H9 (cell line): ENCODE measurements at regions not wholly inside any gene's neighbourhood (a gene's known extent, or its start where the extent isn't known, plus 50 kb on each side); places are given as distances from the start of the nearest gene placed in this dataset.

ENCODE experiments used
- DNase-seq: peaks from one replicate; pipeline ENCODE4 v3.0.0-alpha.2; 2017
- H2AFZ ChIP-seq: one replicate; pipeline ENCODE4 v1.6.1; 2013; ENCODE audit warnings: mild to moderate bottlenecking, low read length, control low read depth, moderate library complexity
- H2AK5ac ChIP-seq: 2 replicates; pipeline ENCODE4 v1.6.1; 2013; ENCODE audit warnings: low read length, control low read depth, mixed read lengths; ENCODE audit not compliant: insufficient read length
- H2BK120ac ChIP-seq: one replicate; pipeline ENCODE4 v1.6.1; 2013; ENCODE audit warnings: low read depth, mild to moderate bottlenecking, low read length, control low read depth, inconsistent platforms; ENCODE audit not compliant: poor library complexity, severe bottlenecking
- H2BK12ac ChIP-seq: 2 replicates; pipeline ENCODE4 v1.6.1; 2013; ENCODE audit warnings: low read length, control low read depth, mixed read lengths, low read depth; ENCODE audit not compliant: insufficient read length
- H2BK15ac ChIP-seq: 2 replicates; pipeline ENCODE4 v1.6.1; 2013; ENCODE audit warnings: low read depth, low read length, control low read depth
- H2BK20ac ChIP-seq: one replicate; pipeline ENCODE4 v1.6.1; 2013; ENCODE audit warnings: low read depth, mild to moderate bottlenecking, low read length, control low read depth, inconsistent platforms; ENCODE audit not compliant: poor library complexity, severe bottlenecking
- H2BK5ac ChIP-seq: 2 replicates; pipeline ENCODE4 v1.6.1; 2013; ENCODE audit warnings: low read length, control low read depth, mixed read lengths; ENCODE audit not compliant: insufficient read length
- H3K14ac ChIP-seq: 2 replicates; pipeline ENCODE4 v1.6.1; 2013; ENCODE audit warnings: low read length, control low read depth; ENCODE audit not compliant: insufficient read depth
- H3K18ac ChIP-seq: 2 replicates; pipeline ENCODE4 v1.6.1; 2013; ENCODE audit warnings: low read depth, mild to moderate bottlenecking, mixed read lengths, low read length, control low read depth; ENCODE audit not compliant: insufficient read length
- H3K23ac ChIP-seq: 2 replicates; pipeline ENCODE4 v1.6.1; 2013; ENCODE audit warnings: low read length, control low read depth, mixed read lengths, low read depth; ENCODE audit not compliant: insufficient read length
- H3K23me2 ChIP-seq: 2 replicates; pipeline ENCODE4 v1.6.1; 2013; ENCODE audit warnings: low read depth, mild to moderate bottlenecking, mixed read lengths, low read length, control low read depth; ENCODE audit not compliant: insufficient read length, poor library complexity, severe bottlenecking
- H3K27ac ChIP-seq: 2 replicates; pipeline ENCODE4 v1.5.1; 2013; ENCODE audit warnings: low read length, control low read depth, mixed read lengths, low read depth; ENCODE audit not compliant: insufficient read length
- H3K27me3 ChIP-seq: 2 replicates; pipeline ENCODE4 v1.6.1; 2013; ENCODE audit warnings: low read length, control low read depth, inconsistent platforms; ENCODE audit not compliant: insufficient read depth
- H3K4ac ChIP-seq: 2 replicates; pipeline ENCODE4 v1.6.1; 2013; ENCODE audit warnings: low read depth, mild to moderate bottlenecking, control low read depth, inconsistent platforms, low read length, moderate library complexity
- H3K4me1 ChIP-seq: 2 replicates; pipeline ENCODE4 v1.6.1; 2013; ENCODE audit warnings: low read length, control low read depth, inconsistent platforms; ENCODE audit not compliant: insufficient read depth
- H3K4me2 ChIP-seq: 2 replicates; pipeline ENCODE4 v1.6.1; 2013; ENCODE audit warnings: low read length, control low read depth, mixed read lengths; ENCODE audit not compliant: insufficient read length, insufficient read depth
- H3K56ac ChIP-seq: 2 replicates; pipeline ENCODE4 v1.6.1; 2013; ENCODE audit warnings: low read depth, mild to moderate bottlenecking, mixed read lengths, low read length, control low read depth; ENCODE audit not compliant: insufficient read length
- H3K79me1 ChIP-seq: 2 replicates; pipeline ENCODE4 v1.6.1; 2013; ENCODE audit warnings: low read depth, mild to moderate bottlenecking, moderate library complexity, low read length, control low read depth, inconsistent platforms; ENCODE audit not compliant: insufficient read depth, poor library complexity, severe bottlenecking
- H3K79me2 ChIP-seq: 2 replicates; pipeline ENCODE4 v1.6.1; 2013; ENCODE audit warnings: low read length, control low read depth, inconsistent platforms; ENCODE audit not compliant: insufficient read depth
- H3K9ac ChIP-seq: 2 replicates; pipeline ENCODE4 v1.6.1; 2013; ENCODE audit warnings: low read length, control low read depth, mixed read lengths; ENCODE audit not compliant: insufficient read length; ENCODE audit errors: extremely low read depth
- H3K9me3 ChIP-seq: one replicate; pipeline ENCODE4 v1.6.1; 2013; ENCODE audit warnings: low read depth, low read length, inconsistent platforms; ENCODE audit not compliant: control insufficient read depth
- H3T11ph ChIP-seq: one replicate; pipeline ENCODE4 v1.6.1; 2013; ENCODE audit warnings: mild to moderate bottlenecking, low read length, control low read depth, inconsistent platforms
- H4K20me1 ChIP-seq: one replicate; pipeline ENCODE4 v1.6.1; 2013; ENCODE audit not compliant: control insufficient read depth, insufficient read length, insufficient read depth
- H4K5ac ChIP-seq: 2 replicates; pipeline ENCODE4 v1.6.1; 2013; ENCODE audit warnings: low read depth, mild to moderate bottlenecking, mixed read lengths, low read length, control low read depth; ENCODE audit not compliant: insufficient read length
- H4K8ac ChIP-seq: replicated peaks from 2 replicates; pipeline ENCODE4 v1.6.1; 2013; ENCODE audit warnings: low read length, control low read depth, mixed read lengths, low read depth; ENCODE audit not compliant: insufficient read length
- H4K91ac ChIP-seq: 2 replicates; pipeline ENCODE4 v1.6.1; 2013; ENCODE audit warnings: low read depth, mild to moderate bottlenecking, moderate library complexity, mixed read lengths, low read length, control low read depth; ENCODE audit not compliant: insufficient read length
- H3K27ac Mint-ChIP-seq, 3 experiments: 2 replicates in 2 of 3; 3 replicates in 1 of 3; pipeline ENCODE4 v1.8.0; 2020 to 2021; ENCODE audit warnings: mixed read lengths in 3 of 3, mild to moderate bottlenecking in 1 of 3, moderate library complexity in 1 of 3
- H3K27me3 Mint-ChIP-seq: 2 replicates; pipeline ENCODE4 v1.8.0; 2021; ENCODE audit warnings: low read depth, mild to moderate bottlenecking, moderate library complexity, mixed read lengths
- H3K36me3 Mint-ChIP-seq, 3 experiments: 2 replicates in 2 of 3; 3 replicates in 1 of 3; pipeline ENCODE4 v1.8.0; 2020 to 2021; ENCODE audit warnings: low read depth in 3 of 3, mixed read lengths in 3 of 3; ENCODE audit not compliant: insufficient read depth in 1 of 3
- H3K4me1 Mint-ChIP-seq, 2 experiments: 2 replicates each; pipeline ENCODE4 v1.8.0; 2020; ENCODE audit warnings: mixed read lengths in 2 of 2
- H3K4me3 Mint-ChIP-seq, 2 experiments: 2 replicates in 1 of 2; 3 replicates in 1 of 2; pipeline ENCODE4 v1.8.0; 2020 to 2021; ENCODE audit warnings: mild to moderate bottlenecking in 2 of 2, mixed read lengths in 2 of 2, moderate library complexity in 1 of 2
- H3K9me3 Mint-ChIP-seq, 2 experiments: 2 replicates in 1 of 2; 3 replicates in 1 of 2; pipeline ENCODE4 v1.8.0; 2020; ENCODE audit warnings: mild to moderate bottlenecking in 2 of 2, mixed read lengths in 2 of 2, moderate library complexity in 1 of 2
- CTCF ChIP-seq: fragments of 200-600 bp; sonication (generic); conservative IDR thresholded peaks from 3 replicates; pipeline ENCODE4 v1.8.0; 2021; ENCODE audit warnings: antibody characterized with exemption, mild to moderate bottlenecking

- H3K14ac ChIP-seq = no peak overlapping the region
- no peaks in the 10 kb centered on the region for H3K4me1 ChIP-seq
- H3K23me2 ChIP-seq = no peaks in the 10 kb centered on the region
- peaks cover 0 to 4% of the 10 kb centered on the region in 2 experiments; a peak in 2 of 4 replicates for H3K4me1 Mint-ChIP-seq
- H3K27me3 Mint-ChIP-seq = no peaks in the 10 kb centered on the region; the same call in none of the 2 replicates
- H3K27me3 ChIP-seq = no peaks in the 10 kb centered on the region
- no peak overlapping the region for H4K8ac ChIP-seq
- no peak for DNase-seq
- peaks cover 0 to 6% of the 10 kb centered on the region in 2 experiments; a peak in 1 of 5 replicates for H3K9me3 Mint-ChIP-seq
- TF ChIP-seq CTCF = no peak
- H3K9me3 ChIP-seq = no peaks in the 10 kb centered on the region
- H3K23ac ChIP-seq = no peak overlapping the region
- no peak overlapping the region for H3T11ph ChIP-seq
- no peak overlapping the region for H2BK120ac ChIP-seq
- H2BK12ac ChIP-seq = no peak overlapping the region
- no peaks in the 10 kb centered on the region for H3K79me1 ChIP-seq
- no peak overlapping the region for H3K56ac ChIP-seq
- no peak overlapping the region for H3K27ac ChIP-seq
- H4K5ac ChIP-seq = no peak overlapping the region
- H3K36me3 Mint-ChIP-seq = no peaks in the 10 kb centered on the region
- H3K18ac ChIP-seq = no peak overlapping the region
- H2BK20ac ChIP-seq = no peak overlapping the region
- H4K91ac ChIP-seq = no peak overlapping the region
- no peak overlapping the region for H3K4ac ChIP-seq
- H3K4me2 ChIP-seq = no peak overlapping the region
- no peak overlapping the region for H2AK5ac ChIP-seq
- no peaks in the 10 kb centered on the region for H4K20me1 ChIP-seq
- H3K9ac ChIP-seq = no peak overlapping the region
- H2AFZ ChIP-seq = no peak overlapping the region
- no peak overlapping the region for H3K27ac Mint-ChIP-seq
- H3K79me2 ChIP-seq = no peaks in the 10 kb centered on the region
- H2BK15ac ChIP-seq = no peak overlapping the region
- H2BK5ac ChIP-seq = no peak overlapping the region
- H3K4me3 Mint-ChIP-seq = no peak overlapping the region
These were observed 169.5 kb upstream of the GDF10 start for GRCh38 chr10:47130491-47130890.
